GM23338 (cell line): ENCODE measurements at regions not wholly inside any gene's neighbourhood (a gene's known extent, or its start where the extent isn't known, plus 50 kb on each side); places are given as distances from the start of the nearest gene placed in this dataset.

ENCODE experiments used
- ATAC-seq: fragments of 200-7000 bp; cut with Tn5 transposase; 3 replicates; pipeline ENCODE4 v1.9.1; 2020
- DNase-seq: peaks from one replicate; pipeline ENCODE4 v3.0.0-alpha.2; 2015; ENCODE audit warnings: low spot score
- H2AFZ ChIP-seq: fragments of 200-600 bp; sonication (generic); 2 replicates; pipeline ENCODE4 v1.8.0; 2016; ENCODE audit warnings: antibody characterized with exemption, mild to moderate bottlenecking, moderate library complexity
- H3F3A ChIP-seq: fragments of 200-600 bp; sonication (generic); replicated peaks from 2 replicates; pipeline ENCODE4 v1.8.0; 2017; ENCODE audit warnings: antibody characterized with exemption, mixed run types, low read depth
- H3K27ac ChIP-seq: fragments of 200-600 bp; sonication (generic); 2 replicates; pipeline ENCODE4 v1.6.1; 2016; ENCODE audit warnings: low read depth
- H3K27me3 ChIP-seq: fragments of 200-600 bp; sonication (generic); 2 replicates; pipeline ENCODE4 v1.8.0; 2016; ENCODE audit warnings: mild to moderate bottlenecking, mixed run types, moderate library complexity; ENCODE audit not compliant: insufficient read depth
- H3K36me3 ChIP-seq: fragments of 200-600 bp; sonication (generic); 2 replicates; pipeline ENCODE4 v1.8.0; 2016; ENCODE audit warnings: mild to moderate bottlenecking; ENCODE audit not compliant: insufficient read depth
- H3K4me1 ChIP-seq: fragments of 200-600 bp; sonication (generic); 2 replicates; pipeline ENCODE4 v1.8.0; 2016; ENCODE audit warnings: mild to moderate bottlenecking, moderate library complexity; ENCODE audit not compliant: insufficient read depth
- H3K4me2 ChIP-seq: fragments of 200-600 bp; sonication (generic); 2 replicates; pipeline ENCODE4 v1.7.1; 2017; ENCODE audit warnings: mixed run types
- H3K4me3 ChIP-seq: fragments of 200-600 bp; sonication (generic); 2 replicates; pipeline ENCODE4 v1.6.1; 2016; ENCODE audit warnings: mixed run types
- H3K79me2 ChIP-seq: fragments of 200-600 bp; sonication (generic); replicated peaks from 2 replicates; pipeline ENCODE4 v1.8.0; 2017; ENCODE audit warnings: mild to moderate bottlenecking; ENCODE audit not compliant: insufficient read depth
- H3K9me2 ChIP-seq: fragments of 200-600 bp; sonication (generic); 2 replicates; pipeline ENCODE4 v1.8.0; 2017; ENCODE audit not compliant: insufficient read depth
- H4K20me1 ChIP-seq: fragments of 200-600 bp; sonication (generic); replicated peaks from 2 replicates; pipeline ENCODE4 v1.8.0; 2017; ENCODE audit warnings: mild to moderate bottlenecking; ENCODE audit not compliant: insufficient read depth
- H3K27ac Mint-ChIP-seq: 2 replicates; pipeline ENCODE4 v1.8.0; 2020; ENCODE audit warnings: inconsistent platforms, mild to moderate bottlenecking, moderate library complexity, mixed read lengths
- H3K27me3 Mint-ChIP-seq: 3 replicates; pipeline ENCODE4 v1.8.0; 2022; ENCODE audit warnings: low read depth, mild to moderate bottlenecking, moderate library complexity, mixed read lengths, inconsistent platforms; ENCODE audit not compliant: insufficient read depth, poor library complexity
- H3K36me3 Mint-ChIP-seq: 3 replicates; pipeline ENCODE4 v1.8.0; 2021; ENCODE audit warnings: low read depth, mild to moderate bottlenecking, inconsistent platforms, moderate library complexity, mixed read lengths
- H3K4me1 Mint-ChIP-seq: 3 replicates; pipeline ENCODE4 v1.8.0; 2020; ENCODE audit warnings: mild to moderate bottlenecking, inconsistent platforms, mixed read lengths
- H3K4me3 Mint-ChIP-seq: 3 replicates; pipeline ENCODE4 v1.8.0; 2021; ENCODE audit warnings: moderate library complexity, mild to moderate bottlenecking, inconsistent platforms, mixed read lengths
- H3K9me3 Mint-ChIP-seq: 3 replicates; pipeline ENCODE4 v1.8.0; 2020; ENCODE audit warnings: moderate library complexity, mild to moderate bottlenecking, inconsistent platforms, mixed read lengths
- EZH2 ChIP-seq: fragments of 200-600 bp; sonication (generic); IDR thresholded peaks from one replicate; pipeline ENCODE4 v1.8.0; 2017; ENCODE audit warnings: antibody characterized with exemption, mild to moderate bottlenecking, low read depth; ENCODE audit not compliant: unreplicated experiment
- EZH2phosphoT487 ChIP-seq: fragments of 200-600 bp; sonication (generic); IDR thresholded peaks from one replicate; pipeline ENCODE4 v1.8.1; 2018; ENCODE audit warnings: antibody characterized with exemption; ENCODE audit not compliant: unreplicated experiment
- JUNB ChIP-seq: IDR thresholded peaks from one replicate; pipeline ENCODE4 v1.6.1; 2016; ENCODE audit warnings: antibody characterized with exemption; ENCODE audit not compliant: unreplicated experiment
- NANOG ChIP-seq: IDR thresholded peaks from 2 replicates; pipeline ENCODE4 v1.6.1; 2016; ENCODE audit warnings: antibody characterized with exemption, borderline replicate concordance
- POLR2AphosphoS5 ChIP-seq: IDR thresholded peaks from 2 replicates; pipeline ENCODE4 v1.6.1; 2016; ENCODE audit warnings: antibody characterized with exemption, low read depth
- ZNF114 ChIP-seq: fragments of 250-450 bp; sonication (Bioruptor Pico); IDR thresholded peaks from 2 replicates; pipeline ENCODE4 v1.5.0; 2020; ENCODE audit warnings: mild to moderate bottlenecking, moderate library complexity
- TF ChIP-seq, protein P1 (sequence below): IDR thresholded peaks from one replicate; pipeline ENCODE4 v1.6.1; 2018; ENCODE audit warnings: antibody characterized with exemption; ENCODE audit not compliant: unreplicated experiment
- TF ChIP-seq, protein P2 (sequence below): IDR thresholded peaks from 2 replicates; pipeline ENCODE4 v1.6.1; 2016; ENCODE audit warnings: antibody characterized with exemption
- TF ChIP-seq, protein P3 (sequence below), 2 experiments: fragments of 200-600 bp in 1 of 2; sonication (generic) in 1 of 2; conservative IDR thresholded peaks; 2 replicates each; pipeline versions ENCODE4 v1.5.1 to v1.6.1; 2016 to 2017; ENCODE audit warnings: antibody characterized with exemption in 2 of 2, low read depth in 2 of 2, mild to moderate bottlenecking in 2 of 2, moderate library complexity in 1 of 2

DNA sequence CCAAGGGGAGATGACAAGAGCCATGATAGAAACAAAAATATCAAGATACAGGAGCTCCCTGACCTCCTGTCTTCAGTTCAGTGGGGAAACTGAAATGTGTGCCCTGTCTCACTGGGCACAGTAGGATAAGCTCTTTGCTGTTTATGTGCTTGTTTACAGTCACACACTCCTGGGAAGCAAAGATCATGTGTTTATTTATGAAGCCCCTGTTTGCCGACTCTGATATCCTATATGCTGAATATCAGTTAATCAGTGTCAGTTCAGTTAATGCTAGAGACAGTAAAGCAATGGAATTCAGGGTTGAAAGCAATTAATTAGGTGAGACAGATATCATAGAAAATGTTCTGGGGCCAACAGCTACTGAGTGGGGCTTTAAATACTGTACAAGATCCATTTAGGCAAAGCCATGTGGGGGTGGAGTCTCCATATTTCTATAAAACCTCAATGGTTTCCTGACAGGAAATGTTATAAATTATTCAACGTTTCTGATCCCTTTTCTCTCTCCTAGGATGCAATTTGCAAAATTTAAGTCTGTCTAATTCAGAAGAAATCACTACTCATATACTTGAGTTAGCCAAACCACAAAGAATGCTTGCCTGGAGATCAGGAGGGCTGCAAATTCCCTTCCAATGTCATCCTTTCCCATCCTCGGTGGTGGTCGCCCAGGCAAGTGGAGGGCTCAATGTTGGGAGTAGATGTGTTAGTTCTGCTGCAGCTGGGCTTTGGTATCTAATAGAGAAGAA, 551.3 kb downstream of the CMPK2 start:
- H3K27me3 ChIP-seq = no peaks in the 10 kb centered on the region
- no peak overlapping the region for H3K4me2 ChIP-seq
- no peaks in the 10 kb centered on the region for H4K20me1 ChIP-seq
- no peaks in the 10 kb centered on the region for H3K4me1 Mint-ChIP-seq
- no peak overlapping the region for H3K4me3 ChIP-seq
- H3K79me2 ChIP-seq = no peaks in the 10 kb centered on the region
- no peak overlapping the region for H3K27ac Mint-ChIP-seq
- no peak overlapping the region for H3K4me3 Mint-ChIP-seq
- H2AFZ ChIP-seq = no peak overlapping the region
- H3K4me1 ChIP-seq = no peaks in the 10 kb centered on the region
- ATAC-seq (no peak), DNase-seq (no peak)
- TF ChIP-seq NANOG = no peak
- TF ChIP-seq POLR2AphosphoS5 = no peak
- TF ChIP-seq EZH2phosphoT487 = no peak
- TF ChIP-seq JUNB = no peak
- TF ChIP-seq, protein P1, sequence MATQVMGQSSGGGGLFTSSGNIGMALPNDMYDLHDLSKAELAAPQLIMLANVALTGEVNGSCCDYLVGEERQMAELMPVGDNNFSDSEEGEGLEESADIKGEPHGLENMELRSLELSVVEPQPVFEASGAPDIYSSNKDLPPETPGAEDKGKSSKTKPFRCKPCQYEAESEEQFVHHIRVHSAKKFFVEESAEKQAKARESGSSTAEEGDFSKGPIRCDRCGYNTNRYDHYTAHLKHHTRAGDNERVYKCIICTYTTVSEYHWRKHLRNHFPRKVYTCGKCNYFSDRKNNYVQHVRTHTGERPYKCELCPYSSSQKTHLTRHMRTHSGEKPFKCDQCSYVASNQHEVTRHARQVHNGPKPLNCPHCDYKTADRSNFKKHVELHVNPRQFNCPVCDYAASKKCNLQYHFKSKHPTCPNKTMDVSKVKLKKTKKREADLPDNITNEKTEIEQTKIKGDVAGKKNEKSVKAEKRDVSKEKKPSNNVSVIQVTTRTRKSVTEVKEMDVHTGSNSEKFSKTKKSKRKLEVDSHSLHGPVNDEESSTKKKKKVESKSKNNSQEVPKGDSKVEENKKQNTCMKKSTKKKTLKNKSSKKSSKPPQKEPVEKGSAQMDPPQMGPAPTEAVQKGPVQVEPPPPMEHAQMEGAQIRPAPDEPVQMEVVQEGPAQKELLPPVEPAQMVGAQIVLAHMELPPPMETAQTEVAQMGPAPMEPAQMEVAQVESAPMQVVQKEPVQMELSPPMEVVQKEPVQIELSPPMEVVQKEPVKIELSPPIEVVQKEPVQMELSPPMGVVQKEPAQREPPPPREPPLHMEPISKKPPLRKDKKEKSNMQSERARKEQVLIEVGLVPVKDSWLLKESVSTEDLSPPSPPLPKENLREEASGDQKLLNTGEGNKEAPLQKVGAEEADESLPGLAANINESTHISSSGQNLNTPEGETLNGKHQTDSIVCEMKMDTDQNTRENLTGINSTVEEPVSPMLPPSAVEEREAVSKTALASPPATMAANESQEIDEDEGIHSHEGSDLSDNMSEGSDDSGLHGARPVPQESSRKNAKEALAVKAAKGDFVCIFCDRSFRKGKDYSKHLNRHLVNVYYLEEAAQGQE = no peak
- peaks cover 71% of the 10 kb centered on the region for H3K9me3 Mint-ChIP-seq
- no peaks in the 10 kb centered on the region for H3F3A ChIP-seq
- no peak overlapping the region for H3K27ac ChIP-seq
- H3K27me3 Mint-ChIP-seq = peaks cover 4% of the 10 kb centered on the region
- no peaks in the 10 kb centered on the region for H3K36me3 ChIP-seq
- H3K9me2 ChIP-seq = no peaks in the 10 kb centered on the region
- H3K36me3 Mint-ChIP-seq = peaks cover 2% of the 10 kb centered on the region; the same call in 1 of the 3 replicates

DNA sequence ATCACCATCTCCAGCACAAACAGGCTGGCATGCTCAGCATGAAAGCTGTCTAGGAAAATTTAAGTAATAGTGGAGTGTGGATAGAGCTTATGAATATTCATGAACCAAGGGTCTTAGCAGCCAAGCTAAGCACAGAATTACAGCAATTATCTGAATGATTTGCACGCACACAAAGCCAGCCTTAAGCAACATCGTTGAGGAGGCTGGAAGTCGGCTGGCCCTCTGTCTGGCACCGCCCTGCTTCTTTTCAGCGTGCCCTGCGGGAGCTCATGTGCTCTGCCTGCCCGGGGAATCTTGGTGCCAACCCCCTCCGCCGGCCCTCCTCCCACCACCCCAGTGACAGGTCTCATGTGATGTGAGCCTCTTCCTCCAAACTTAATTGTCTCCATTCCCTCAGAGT, 540.1 kb downstream of the CMPK2 start:
- Histone ChIP-seq H2AFZ (no peak overlapping the region), H3K36me3 (no peaks in the 10 kb centered on the region), H3K4me2 (no peak overlapping the region), H3F3A (no peaks in the 10 kb centered on the region), H3K27me3 (no peaks in the 10 kb centered on the region), H3K4me1 (no peaks in the 10 kb centered on the region), H4K20me1 (no peaks in the 10 kb centered on the region), H3K27ac (no peak overlapping the region), H3K4me3 (no peak overlapping the region), H3K9me2 (no peaks in the 10 kb centered on the region), H3K79me2 (no peaks in the 10 kb centered on the region)
- peak; percentile 1 for DNase-seq
- Mint-ChIP-seq H3K36me3 (peaks cover 8% of the 10 kb centered on the region; the same call in 1 of the 3 replicates), H3K4me1 (no peaks in the 10 kb centered on the region), H3K4me3 (no peak overlapping the region), H3K27me3 (peaks cover 4% of the 10 kb centered on the region), H3K9me3 (peaks cover 85% of the 10 kb centered on the region), H3K27ac (no peak overlapping the region)
- no peak for ATAC-seq
- TF ChIP-seq, protein P2, sequence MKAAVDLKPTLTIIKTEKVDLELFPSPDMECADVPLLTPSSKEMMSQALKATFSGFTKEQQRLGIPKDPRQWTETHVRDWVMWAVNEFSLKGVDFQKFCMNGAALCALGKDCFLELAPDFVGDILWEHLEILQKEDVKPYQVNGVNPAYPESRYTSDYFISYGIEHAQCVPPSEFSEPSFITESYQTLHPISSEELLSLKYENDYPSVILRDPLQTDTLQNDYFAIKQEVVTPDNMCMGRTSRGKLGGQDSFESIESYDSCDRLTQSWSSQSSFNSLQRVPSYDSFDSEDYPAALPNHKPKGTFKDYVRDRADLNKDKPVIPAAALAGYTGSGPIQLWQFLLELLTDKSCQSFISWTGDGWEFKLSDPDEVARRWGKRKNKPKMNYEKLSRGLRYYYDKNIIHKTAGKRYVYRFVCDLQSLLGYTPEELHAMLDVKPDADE = no peak
- TF ChIP-seq ZNF114 (CRISPR knock-in tag) (no peak), POLR2AphosphoS5 (no peak), EZH2 (no peak), NANOG (no peak), EZH2phosphoT487 (no peak)
- TF ChIP-seq, protein P3, sequence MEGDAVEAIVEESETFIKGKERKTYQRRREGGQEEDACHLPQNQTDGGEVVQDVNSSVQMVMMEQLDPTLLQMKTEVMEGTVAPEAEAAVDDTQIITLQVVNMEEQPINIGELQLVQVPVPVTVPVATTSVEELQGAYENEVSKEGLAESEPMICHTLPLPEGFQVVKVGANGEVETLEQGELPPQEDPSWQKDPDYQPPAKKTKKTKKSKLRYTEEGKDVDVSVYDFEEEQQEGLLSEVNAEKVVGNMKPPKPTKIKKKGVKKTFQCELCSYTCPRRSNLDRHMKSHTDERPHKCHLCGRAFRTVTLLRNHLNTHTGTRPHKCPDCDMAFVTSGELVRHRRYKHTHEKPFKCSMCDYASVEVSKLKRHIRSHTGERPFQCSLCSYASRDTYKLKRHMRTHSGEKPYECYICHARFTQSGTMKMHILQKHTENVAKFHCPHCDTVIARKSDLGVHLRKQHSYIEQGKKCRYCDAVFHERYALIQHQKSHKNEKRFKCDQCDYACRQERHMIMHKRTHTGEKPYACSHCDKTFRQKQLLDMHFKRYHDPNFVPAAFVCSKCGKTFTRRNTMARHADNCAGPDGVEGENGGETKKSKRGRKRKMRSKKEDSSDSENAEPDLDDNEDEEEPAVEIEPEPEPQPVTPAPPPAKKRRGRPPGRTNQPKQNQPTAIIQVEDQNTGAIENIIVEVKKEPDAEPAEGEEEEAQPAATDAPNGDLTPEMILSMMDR (conservative IDR thresholded peaks at IDR 0.05; ENCODE audit: low read depth in 2 of 2) = no peak
